H1 (cell line): ENCODE measurements at regions not wholly inside any gene's neighbourhood (a gene's known extent, or its start where the extent isn't known, plus 50 kb on each side); places are given as distances from the start of the nearest gene placed in this dataset.

ENCODE experiments used
- CHD2 ChIP-seq: IDR thresholded peaks from 2 replicates; pipeline ENCODE4 v1.6.1; 2012; ENCODE audit warnings: low read length, improper control_type of control experiment
- EZH2 ChIP-seq: fragments of 200-600 bp; sonication (generic); IDR thresholded peaks from 2 replicates; pipeline ENCODE4 v1.7.1; 2012; ENCODE audit warnings: low read depth, mild to moderate bottlenecking, moderate library complexity, low read length, inconsistent platforms; ENCODE audit not compliant: severe bottlenecking

GRCh38 chr16:54412777-54413455 lies 126.3 kb upstream of the IRX3 start:
- TF ChIP-seq CHD2 (no peak), EZH2 (no peak)
